ENCODE measurements at regions not wholly inside any gene's neighbourhood (a gene's known extent, or its start where the extent isn't known, plus 50 kb on each side); places are given as distances from the start of the nearest gene placed in this dataset.

DNA sequence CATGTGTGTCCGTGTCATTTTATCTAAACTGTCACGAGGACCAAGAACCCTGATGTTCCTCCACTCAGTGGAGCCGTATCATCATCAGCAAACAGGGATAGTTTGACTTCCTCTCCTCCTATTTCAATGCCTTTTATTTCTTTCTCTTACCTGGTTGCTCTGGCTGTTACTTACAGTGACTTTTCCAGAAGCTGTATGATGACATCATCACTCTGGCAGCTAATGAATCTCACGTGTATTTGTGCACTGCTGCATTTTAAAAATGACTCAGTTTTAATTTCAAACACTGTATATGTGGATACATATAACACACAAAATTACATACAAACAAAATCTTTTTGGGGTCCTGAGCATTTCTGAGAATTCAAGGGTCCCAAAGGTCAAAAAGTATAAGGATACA, 481.4 kb downstream of the CDH2 start:
- DNase-seq (ENCODE audit: low read depth, low spot score), result no peak

DNA sequence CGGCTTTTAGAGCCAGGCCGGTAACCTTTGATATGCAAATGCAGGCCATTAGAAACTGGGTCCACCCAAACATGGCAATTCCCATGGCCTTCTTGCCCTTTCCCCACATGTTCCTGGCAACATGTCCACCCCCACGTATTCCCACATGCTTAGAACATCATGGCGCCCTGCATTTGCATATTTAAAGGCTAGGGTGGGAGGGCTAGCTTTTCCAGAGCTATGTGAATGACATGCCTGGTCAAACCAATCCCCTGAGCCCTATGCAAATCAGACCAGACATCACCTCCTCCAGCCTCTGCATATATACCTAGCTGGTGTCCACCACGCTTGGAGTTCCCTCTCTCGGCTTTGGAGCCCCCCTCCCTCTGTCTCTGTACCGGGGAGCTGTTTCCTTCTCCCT, 481.9 kb downstream of the CDH2 start:
- no peak for DNase-seq (ENCODE audit: low read depth, low spot score)

DNA sequence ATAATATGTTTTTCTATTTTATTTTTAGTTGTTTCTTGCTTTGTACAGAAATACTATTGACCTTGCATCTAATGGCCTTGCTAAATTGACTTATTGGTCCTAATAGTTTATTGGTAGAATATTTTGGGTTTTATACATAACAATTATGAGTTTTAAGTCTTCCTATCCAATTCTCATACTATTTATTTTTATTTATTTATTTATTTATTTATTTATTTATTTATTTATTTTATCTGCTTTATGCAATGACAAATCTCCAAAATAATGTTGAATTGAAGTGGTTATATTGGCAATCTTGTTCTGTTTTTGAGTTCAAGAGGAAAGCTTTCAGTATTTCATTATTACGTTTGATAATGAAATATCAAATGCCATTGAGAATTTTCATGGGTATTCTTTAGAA, 488.3 kb downstream of the CDH2 start:
- DNase-seq (ENCODE audit: low read depth, low spot score), result no peak

DNA sequence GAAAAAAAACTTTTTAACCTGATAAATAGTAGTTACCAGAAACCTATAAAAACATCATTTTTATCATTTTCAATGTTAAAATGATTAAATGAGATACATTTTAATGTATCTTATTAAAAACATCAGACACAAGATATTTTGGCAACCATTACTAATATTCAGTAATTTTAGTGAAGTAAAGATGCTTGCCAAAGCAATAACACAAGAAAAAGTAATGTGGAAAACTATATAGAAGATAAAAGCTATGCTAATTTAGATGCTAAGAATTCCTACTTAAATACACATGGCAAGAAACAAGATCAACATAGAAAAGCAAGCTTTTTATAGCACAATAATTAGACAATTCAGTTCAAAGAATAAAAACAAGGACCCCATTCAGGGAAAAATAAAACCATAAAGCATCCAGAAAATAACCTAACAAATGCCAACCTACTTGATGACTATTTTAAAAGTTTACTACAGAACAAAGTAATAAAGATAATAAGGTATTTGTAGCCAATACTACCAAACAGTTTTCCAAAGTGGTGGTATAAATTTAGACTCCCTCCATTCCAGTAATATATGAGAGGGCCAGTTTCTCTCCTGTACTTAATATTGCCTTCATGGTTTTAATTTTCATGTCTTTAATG, 489.5 kb downstream of the CDH2 start:
- no peak for DNase-seq (ENCODE audit: low read depth, low spot score)

DNA sequence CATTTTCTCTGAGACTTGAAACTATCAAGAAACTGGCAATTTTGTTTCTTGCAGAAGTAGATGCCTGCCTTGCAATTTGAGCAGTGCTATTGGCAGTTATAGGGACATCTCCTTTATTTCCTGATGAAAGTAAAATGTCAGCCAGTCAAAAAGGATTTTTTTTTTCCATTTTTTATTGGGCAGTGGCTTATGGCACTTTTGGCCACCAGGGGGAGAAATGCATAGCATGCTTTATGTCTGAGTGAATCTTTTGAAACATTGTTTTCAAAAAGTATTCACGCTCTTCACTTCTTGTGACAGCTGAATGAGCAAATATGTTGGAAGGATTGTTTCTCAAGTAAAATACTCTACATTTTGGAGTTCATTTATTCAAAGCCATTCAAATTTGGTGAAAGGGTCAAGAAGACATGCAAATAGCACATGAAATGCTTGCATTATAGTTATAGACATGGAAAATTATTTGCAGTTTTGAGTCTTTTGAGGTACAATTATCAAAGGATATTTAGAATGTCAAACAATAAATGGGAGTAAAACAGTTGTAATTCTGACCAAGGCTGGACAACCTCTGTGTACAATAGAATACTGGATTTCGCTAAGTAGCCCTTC, 491.0 kb downstream of the CDH2 start:
- DNase-seq (ENCODE audit: low read depth, low spot score), result peak; percentile 29

DNA sequence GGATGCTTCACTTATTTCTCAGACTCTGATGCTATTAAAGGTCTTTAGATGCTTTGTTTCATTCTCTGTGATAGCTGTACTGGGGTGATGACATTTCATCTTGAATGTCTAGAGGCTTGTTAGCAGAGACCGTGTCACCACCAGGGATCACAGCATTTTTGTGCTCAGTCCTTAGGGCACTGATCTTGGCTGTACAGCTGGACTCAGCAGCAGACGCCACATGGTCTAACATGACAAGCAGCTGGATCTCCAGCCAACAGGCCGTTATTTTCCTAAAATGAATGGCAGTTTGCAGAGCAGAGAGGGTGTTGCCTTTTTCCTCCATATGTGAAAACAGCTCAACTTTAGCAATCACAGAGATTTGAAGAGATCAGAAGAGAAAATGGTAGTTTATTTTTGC, 491.8 kb downstream of the CDH2 start:
- DNase-seq (ENCODE audit: low read depth, low spot score), result no peak

DNA sequence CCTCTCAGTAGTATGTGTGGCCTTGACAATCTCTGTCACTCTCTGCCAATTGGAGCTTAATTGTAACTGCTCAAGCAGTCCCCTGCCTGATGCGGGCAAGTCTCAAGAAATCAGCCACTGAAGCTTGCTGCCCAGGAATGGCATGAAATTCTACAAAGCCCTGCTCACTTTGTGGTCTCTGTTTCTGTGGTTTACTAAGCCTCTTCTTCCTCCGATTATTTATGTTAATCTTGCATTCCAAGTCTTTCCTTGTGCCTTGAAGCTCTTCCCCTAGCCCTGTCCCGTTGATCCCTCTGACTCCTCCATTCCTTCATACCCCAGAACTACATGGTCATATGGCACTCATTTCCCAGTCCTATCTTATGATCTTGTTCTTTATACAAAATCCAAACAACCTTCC, 489.3 kb upstream of the CHST9 start:
- DNase-seq (ENCODE audit: low read depth, low spot score), result no peak

DNA sequence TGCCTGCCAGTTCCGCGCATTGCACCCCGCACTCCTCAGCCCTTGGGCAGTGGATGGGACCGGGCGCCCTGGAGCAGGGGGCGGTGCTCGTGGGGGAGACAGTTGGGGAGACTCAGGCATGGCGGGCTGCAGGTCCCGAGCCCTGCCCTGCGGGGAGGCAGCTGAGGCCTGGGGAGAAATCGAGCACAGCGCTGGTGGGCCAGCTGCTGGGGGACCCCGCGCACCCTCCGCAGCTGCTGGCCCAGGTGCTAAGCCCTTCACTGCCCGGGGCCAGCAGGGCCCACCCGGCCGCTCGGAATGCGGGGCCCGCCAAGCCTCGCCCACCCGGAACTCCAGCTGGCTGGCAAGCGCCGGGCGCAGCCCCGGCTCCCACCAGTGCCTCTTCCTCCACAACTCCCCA, 488.8 kb upstream of the CHST9 start:
- no peak for DNase-seq (ENCODE audit: low read depth, low spot score)

DNA sequence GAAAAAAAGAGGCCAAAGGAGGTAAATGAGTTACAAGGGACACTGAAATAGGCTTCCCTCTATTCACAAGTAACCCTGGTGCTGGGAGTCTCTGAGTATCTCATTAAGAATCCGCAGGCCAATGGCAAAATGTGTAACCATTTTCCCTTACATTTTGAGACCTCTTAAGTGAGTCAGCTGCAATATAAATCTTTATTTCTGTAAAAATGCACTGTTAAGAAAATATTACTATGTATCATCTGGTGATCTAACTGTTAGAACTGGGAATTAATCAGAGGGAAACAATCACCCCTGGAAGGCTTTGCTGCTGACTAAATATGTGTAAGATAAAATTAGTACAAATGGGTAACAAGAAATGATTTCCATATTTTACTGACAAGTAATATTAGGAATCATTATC, 483.1 kb upstream of the CHST9 start:
- DNase-seq (ENCODE audit: low read depth, low spot score), result no peak

DNA sequence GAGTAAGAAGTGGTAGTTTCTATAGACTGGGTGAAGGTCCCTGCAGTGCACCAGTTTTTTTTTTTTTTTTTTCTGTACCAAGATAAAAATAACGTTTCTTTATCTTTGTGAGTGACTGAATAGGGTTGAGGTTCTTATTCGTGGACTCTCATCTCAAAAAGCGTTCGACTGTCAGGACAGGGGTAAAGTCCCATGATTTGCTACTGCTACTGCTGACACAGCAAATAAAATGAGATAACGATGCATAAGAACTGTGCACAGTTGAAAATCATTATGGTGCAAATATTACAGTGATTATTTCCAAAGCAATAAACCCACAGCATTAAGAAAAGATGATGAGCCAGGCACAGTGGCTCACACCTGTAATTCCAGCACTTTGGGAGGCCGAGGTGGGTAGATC, 482.0 kb upstream of the CHST9 start:
- no peak for DNase-seq (ENCODE audit: low read depth, low spot score)

DNA sequence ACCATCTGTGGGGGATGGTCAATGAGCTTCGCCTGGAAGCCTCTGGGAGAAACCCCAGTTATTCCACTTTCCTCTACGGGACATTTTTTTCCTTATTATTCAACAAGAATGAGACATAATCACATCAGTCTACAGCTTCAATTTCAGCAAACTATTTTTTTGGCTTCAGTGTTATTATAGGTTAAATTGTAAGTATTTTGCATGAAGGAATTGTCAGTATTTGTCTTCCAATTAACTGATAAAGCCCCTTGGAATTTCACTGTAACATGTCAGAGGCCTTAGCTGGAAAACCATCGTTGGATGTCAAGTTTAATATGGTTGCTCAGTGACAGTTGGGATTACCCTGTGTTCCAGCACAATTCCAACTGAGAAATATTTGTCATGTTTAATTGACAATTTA, 480.9 kb upstream of the CHST9 start:
- no peak for DNase-seq (ENCODE audit: low read depth, low spot score)

DNA sequence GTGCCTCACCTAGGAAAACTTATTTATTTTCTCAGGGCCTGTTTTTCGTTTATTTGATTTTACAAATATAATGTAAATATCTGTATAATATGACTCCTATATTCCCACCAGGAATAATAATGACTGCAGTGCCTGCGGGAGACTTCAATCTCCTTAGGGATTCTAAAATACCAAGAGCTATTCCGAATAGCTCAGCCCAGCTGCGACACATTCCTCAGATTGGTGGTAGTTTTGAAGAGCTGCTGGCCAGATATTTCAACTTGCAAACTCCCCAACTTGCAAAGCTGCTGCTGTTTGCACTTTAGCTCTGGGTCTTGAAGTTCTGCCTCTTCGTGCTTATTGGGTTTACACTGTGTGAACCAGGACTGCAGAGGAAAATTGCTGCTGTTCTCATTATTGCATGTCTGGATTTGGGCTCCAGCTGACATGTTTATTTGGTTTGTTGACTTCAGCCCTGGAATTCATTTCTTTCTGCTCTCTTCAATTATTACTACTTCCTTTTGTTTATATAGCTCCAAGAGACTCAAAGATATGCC, 480.2 kb upstream of the CHST9 start:
- DNase-seq (ENCODE audit: low read depth, low spot score), result no peak

DNA sequence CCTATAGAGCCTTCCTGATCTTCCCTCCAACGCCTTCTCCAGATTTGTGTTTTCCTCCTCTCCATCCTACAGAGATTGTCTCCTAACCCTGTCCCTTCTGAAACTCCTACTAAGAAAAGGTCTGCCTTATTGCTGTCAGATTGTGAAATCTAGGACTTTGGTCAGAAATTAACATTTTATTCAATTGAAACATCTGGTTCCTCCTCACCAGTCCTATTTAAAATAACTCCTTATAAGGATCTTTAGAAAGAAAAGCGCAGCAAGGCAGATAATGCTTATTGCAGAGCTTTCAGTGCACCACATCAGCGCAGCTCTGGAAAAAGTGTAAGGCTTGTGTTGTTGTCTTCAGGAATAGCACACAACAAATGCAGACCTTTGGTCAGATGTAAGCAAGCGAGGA, 477.8 kb upstream of the CHST9 start:
- no peak for DNase-seq (ENCODE audit: low read depth, low spot score)

DNA sequence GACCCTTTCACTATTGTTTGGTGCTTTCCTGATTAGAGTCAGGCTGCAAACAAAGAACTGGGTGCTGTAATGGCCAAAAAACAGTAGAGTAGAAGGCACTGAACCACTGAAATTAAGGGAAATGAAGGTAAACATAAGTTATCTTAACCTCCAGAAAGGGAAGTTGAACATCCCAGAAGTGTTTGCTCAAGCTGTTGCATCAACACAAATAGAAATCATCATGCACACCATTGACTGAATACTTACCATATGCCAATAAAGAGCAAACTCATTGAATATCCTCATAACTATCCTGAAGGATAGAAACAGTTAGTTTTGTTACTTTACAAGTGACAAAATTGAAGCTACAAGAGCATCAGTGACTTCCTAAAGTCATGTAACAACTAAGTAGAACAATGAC, 477.4 kb upstream of the CHST9 start:
- no peak for DNase-seq (ENCODE audit: low read depth, low spot score)

DNA sequence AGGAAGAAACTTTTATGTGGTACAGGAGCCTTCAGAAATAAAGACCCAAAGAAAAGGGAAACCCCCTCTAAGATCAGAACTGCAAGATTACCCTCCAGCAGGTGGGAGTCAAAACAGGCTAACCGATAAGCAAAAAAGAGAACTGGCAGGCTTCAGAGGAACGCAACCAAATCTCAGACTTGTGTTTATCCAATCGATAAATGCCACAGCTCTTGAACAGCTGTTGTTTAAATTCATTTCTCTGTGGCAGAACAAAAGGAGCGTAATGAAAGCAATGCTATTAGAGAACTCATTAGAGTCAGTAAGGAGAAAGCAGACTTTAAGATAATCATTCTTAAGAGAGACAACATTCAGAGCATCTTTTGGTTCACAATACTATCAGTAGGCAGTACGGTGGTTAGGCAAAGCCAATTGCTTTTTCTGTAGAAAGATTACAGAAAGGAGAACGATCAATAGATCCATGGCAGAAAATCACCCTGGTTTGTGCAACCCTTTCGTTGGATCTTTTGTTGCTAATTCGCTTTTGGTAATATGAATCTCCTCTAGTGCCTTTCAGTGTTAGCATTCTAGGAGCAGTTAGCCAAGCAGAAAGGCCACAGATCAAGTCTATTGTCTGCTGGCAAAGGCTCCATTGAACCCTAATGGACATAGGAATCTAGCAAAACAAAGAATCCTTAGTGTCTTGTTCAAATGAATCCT, 476.4 kb upstream of the CHST9 start:
- no peak for DNase-seq (ENCODE audit: low read depth, low spot score)

DNA sequence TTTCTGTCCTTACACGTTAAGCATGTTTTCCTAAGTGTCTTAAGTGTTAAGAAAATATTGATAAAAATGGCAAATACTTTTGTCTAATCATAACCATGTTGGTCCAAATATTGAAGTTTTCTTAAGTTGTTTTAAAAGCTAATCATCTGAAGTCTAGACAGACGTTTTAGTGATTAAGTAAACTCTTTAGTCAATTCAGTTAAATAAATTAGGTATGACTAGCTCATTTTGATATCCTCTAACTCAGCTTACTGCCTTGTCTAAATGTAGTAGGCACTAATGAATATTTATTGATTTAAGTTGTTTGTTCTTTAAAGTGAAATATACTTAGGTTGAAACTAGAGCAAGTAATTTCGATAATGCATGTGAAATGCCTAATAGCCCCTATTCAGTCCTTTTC, 471.8 kb upstream of the CHST9 start:
- DNase-seq (ENCODE audit: low read depth, low spot score), result no peak

DNA sequence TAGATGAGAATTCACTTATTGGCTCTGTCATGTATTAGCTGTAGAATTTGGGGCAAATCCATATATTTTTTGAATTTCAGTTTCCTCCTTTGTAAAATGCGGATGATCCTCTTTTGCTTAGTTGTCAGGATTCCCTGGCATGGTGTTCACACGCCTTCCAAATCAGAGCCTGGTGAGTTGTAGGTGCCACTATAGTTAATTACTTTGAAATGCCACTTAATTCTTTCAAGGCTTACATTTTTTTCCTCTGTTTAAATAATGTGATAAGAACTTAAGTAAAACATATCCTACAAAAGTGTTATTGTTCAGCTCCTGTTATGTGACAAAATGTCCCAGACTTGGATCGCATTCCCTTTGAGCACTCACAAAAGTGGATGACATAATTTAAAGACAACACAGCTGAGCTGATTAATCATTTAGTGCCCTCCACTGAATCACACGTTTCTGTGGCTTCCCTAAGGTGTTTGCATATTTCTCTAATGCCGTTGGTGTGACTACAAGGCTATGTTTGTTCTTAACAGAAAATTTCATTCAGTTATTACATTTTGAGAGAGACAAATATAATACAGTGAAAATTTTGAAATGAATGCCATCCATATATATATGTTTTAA, 471.2 kb upstream of the CHST9 start:
- DNase-seq (ENCODE audit: low read depth, low spot score), result no peak

DNA sequence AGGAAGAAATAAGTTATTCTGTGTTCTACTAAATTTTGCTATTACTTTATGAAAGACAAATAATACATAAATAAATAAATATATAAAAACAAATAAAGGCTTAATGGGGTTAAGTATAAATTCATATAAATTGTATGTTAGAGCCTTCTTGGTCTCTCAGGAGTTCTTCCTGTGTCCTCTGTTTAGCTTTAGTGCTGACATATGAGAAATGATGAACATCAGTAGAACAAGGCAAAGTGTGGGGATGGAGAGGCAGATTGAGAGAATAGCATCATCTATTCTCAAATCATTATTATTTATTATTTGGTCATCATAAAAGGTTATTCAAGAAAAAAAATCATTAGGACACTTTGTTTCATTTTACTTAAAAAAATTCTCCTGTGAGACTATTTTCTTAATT, 468.1 kb upstream of the CHST9 start:
- DNase-seq (ENCODE audit: low read depth, low spot score), result no peak

DNA sequence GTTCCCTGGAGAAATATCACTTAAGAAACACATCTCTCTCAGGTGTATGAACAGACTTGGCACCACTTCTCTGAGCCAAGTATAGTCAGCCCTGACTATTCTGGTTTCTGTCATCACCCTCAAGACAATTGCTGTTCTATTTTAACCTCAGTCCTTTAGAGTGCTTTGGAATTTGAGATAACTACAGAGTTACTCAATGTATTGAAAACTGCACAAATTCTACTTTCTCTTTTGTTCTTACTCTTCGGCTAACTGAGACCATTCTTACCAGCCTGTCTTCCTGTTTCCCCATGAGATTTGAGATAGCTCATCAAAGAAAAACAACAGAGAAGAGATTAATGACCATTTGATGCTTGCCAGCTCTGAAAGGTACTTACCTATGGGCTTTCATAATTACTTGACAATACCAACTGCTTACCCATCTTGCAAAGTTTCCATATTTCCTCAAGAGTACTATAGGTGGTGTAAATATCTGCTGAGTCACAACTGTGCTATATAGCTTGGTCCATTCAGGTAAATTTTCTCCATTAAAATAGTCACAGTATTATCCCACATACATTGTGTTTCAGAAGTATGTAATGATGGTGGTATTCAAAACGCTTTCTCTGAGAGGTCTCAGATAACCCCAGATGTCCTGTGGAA, 467.5 kb upstream of the CHST9 start:
- no peak for DNase-seq (ENCODE audit: low read depth, low spot score)

DNA sequence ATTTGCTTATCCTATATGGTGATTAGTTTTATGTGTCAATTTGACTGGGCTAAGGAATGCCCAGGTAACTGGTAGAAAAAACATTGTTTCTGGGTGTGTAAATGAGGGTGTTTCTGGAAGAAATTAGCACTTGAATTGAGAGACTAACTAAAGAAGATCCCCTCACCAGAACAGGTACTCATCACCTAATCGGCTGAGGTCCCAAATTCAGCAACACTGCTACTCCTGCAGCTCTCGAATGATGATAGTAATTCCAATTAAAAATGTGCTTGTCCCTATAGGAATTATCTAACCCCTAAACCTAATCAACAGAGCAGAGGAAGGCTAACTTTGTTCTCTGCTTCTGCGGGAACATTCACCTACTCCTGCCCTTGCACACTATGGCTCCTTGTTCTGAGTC, 464.5 kb upstream of the CHST9 start:
- DNase-seq (ENCODE audit: low read depth, low spot score), result no peak

DNA sequence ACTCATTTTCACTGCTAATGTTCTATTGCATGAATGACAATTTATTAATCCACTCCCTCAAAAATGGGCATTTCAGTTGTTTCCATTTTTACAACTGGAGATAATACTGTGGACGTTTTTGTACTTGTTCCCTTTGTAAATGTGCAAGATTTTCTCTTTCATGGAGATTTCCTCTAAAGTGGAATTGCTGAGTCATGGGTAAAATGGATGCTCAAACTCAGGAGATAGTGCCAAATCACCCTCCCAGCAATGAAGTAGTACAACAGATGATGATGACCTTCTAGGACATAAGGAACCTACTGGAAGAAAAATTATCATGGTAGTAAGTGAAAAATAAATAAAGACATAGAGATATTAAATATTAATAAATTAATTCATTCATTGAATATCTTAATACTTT, 460.8 kb upstream of the CHST9 start:
- DNase-seq (ENCODE audit: low read depth, low spot score), result no peak

DNA sequence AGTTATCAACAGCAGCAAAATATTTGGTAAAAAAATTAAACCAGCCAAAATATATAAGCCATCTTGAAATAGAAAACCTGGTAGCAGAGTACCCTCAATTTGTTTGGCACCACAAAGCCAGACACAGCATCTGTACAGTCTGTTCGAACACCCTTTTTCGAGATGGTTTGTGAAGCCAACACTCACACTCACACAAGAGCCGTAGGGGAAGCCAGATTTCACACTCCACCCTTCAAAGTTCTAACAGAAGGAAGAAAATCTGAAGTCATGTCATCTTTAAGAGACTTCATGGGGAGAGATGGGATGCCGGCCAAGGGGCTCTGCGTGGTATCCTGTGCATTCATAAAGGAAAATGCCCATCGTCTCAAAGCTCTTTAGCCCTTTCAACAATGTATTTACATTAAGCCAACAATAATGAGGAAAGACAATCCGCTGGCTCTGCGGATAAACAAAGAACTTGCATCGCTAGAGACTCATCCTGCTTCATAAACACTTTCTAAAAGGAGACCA, 451.5 kb upstream of the CHST9 start:
- DNase-seq (ENCODE audit: low read depth, low spot score), result no peak

Data from smooth muscle cell of the brain vasculature (primary cell).